GM10248 (cell line): ENCODE measurements at regions not wholly inside any gene's neighbourhood (a gene's known extent, or its start where the extent isn't known, plus 50 kb on each side); places are given as distances from the start of the nearest gene placed in this dataset.

ENCODE experiments used
- CTCF ChIA-PET: fragments of 300-600 bp; sonication (Branson Sonifier 250); formaldehyde crosslinking; extraction: SDS; loops from one replicate; lab custom pipeline; 2021; ENCODE audit warnings: antibody characterized with exemption; lab: Yijun Ruan, JAX
- POLR2A ChIA-PET: fragments of 350-650 bp; sonication (Branson Sonifier 250); formaldehyde crosslinking; extraction: SDS; loops from one replicate; lab custom pipeline; 2020; ENCODE audit warnings: antibody characterized with exemption; lab: Yijun Ruan, JAX
- DNase-seq: peaks from one replicate; pipeline ENCODE4 v3.0.0; 2012; ENCODE audit errors: extremely low spot score
- TF ChIP-seq, protein P1 (sequence below): IDR thresholded peaks from 2 replicates; pipeline ENCODE4 v1.5.1; 2012; ENCODE audit warnings: mild to moderate bottlenecking, low read depth; ENCODE audit errors: extremely low read depth, missing control alignments, control extremely low read depth

DNA sequence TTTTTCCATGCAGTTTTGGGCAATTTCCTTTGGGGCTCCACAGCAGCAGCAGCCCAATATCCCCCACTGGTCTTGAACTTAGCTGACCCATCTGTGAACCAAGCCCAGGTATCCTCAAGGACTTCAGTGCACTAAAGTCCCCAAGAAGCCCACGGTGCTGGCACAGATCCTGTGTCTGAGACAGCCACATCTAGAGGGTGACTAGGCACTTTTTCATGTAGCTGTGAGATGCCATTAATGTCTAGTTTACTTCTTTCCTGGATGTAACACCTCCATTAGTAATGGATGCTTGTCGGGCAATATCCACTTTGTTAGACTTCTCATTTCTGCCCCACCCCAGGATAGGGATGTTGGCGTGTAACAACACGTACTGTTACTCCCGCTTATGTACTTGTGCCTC lies 117.9 kb downstream of the GPCPD1 start:
- ChIA-PET POLR2A (no interaction called here), CTCF (no interaction called here)
- no peak for DNase-seq
- TF ChIP-seq, protein P1, sequence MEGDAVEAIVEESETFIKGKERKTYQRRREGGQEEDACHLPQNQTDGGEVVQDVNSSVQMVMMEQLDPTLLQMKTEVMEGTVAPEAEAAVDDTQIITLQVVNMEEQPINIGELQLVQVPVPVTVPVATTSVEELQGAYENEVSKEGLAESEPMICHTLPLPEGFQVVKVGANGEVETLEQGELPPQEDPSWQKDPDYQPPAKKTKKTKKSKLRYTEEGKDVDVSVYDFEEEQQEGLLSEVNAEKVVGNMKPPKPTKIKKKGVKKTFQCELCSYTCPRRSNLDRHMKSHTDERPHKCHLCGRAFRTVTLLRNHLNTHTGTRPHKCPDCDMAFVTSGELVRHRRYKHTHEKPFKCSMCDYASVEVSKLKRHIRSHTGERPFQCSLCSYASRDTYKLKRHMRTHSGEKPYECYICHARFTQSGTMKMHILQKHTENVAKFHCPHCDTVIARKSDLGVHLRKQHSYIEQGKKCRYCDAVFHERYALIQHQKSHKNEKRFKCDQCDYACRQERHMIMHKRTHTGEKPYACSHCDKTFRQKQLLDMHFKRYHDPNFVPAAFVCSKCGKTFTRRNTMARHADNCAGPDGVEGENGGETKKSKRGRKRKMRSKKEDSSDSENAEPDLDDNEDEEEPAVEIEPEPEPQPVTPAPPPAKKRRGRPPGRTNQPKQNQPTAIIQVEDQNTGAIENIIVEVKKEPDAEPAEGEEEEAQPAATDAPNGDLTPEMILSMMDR, result no peak

DNA sequence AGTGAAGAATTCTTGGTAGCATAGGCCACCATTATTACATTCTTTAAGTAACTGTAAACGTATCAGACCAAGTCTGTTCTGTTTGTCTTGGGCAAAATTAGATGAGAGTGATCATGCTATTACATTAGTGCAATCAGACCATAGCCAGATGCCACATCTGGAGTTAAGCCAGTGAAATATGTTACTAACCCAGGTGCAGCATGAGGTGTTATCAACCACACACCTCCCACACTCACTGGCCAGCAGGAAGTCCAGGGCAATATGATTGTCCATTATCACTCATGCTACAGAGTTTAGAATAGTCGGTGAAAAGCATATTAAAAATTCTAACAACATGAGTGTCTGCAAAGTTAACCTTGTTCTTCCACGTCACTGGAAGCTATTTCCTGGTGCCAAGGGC lies 119.4 kb downstream of the GPCPD1 start:
- TF ChIP-seq, protein P1, result no peak
- CTCF ChIA-PET, result interaction anchor here (1.3 kb wide), 1 partner anchor 13 kb away, joined by 3 read pairs; no protein-coding TSS in a partner anchor
- POLR2A ChIA-PET, result no interaction called here
- DNase-seq, result no peak

DNA sequence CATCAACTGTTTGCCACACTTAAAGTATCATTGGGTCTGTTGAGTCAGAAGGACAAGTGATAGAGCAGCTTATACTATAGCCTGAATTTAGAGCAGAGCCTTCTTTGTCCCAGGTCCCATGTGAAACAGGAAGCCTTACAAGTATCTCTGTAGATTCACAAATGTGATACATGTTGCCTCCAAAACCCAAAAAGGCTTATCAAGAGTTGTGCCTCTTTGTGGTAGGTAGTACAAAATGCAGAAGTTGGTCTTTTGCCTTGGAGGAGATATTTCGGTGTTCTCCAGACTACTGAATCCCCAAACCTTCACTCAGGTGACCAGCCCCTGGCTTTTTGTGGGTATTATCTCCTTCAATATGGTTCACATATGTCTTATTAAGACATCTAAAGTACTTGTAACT lies 121.2 kb downstream of the GPCPD1 start:
- TF ChIP-seq, protein P1, result no peak
- DNase-seq, result no peak
- CTCF ChIA-PET, result interaction anchor here (1.3 kb wide), 1 partner anchor 40 kb away, joined by 3 read pairs; no protein-coding TSS in a partner anchor
- POLR2A ChIA-PET, result no interaction called here

DNA sequence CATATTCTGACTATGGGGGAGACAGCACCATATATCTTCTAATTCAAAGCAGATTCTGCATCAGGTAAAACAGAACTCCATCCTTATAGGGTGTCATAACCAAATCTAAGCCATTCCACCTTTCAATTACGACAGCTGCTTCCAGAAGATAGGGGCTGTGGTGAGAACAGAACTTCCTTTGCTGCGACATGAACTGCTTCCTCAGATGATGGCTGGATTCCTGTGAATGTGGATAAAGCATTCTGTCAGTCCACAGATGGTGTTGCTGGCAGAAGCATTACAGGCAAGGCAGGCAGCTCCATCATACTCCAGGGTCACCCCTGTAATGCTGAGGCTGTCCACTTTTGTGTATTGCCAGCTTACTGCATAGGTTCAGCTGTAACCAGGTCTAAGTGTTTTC lies 122.0 kb downstream of the GPCPD1 start:
- ChIA-PET POLR2A (no interaction called here), CTCF (no interaction called here)
- DNase-seq, result no peak
- TF ChIP-seq, protein P1, result no peak

DNA sequence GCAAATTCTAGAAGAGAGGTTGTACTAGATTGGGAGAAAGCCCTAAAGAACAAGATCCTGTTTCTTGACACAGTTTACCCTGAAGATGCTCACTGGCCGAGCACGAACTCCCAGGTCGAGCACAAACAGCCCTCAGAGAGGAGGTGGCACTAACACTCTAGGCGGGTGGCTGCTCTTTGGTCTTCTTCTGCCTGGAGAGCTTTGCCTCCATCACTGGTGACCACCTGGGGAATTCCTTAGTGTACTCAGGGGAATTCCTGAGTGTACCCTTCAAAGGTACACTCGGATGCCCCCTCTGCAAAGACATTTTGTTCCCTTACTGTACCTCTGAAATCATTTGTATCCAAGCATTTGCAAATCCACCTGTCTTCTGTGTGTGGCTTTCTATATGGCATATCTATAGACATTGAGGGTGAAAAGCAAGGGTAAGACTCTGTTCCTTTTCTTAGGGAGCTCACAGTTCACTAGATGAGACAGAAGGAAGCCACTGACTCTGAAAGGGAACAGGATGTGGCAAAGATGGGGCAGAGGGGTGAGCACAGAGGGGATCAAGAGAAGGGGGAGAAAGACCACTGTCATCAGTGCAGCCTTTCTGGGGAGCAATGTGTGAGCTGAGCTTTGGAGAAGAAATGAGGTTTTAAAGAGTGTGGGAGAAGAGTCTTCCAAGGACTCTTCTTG lies 124.3 kb downstream of the GPCPD1 start:
- TF ChIP-seq, protein P1, result no peak
- ChIA-PET POLR2A (no interaction called here), CTCF (no interaction called here)
- no peak for DNase-seq

DNA sequence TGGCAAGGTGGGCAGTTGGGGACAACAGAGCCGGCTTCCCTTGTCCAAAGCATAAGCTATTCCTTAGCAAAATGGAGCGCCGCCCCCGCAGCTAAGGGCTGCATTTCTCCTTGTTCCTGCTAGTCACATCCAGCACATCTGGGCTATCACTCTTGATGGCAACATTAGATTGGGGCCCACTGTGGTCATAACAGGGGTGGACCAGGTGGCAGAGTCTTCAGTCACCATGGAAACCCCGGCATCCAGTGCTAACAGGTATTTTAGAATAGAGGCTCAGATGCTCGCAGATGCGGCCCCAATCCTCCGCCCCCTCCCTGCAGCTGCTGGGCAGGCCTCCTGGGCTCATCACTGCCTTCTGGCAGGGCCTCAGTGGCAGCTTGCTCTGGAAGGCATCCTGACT lies 125.9 kb downstream of the GPCPD1 start:
- POLR2A ChIA-PET, result no interaction called here
- DNase-seq, result no peak

More for the DNA sequence above, 125.9 kb downstream of the GPCPD1 start:
- CTCF ChIA-PET, result no interaction called here
- TF ChIP-seq, protein P1, result no peak
